ENCODE measurements at regions not wholly inside any gene's neighbourhood (a gene's known extent, or its start where the extent isn't known, plus 50 kb on each side); places are given as distances from the start of the nearest gene placed in this dataset.

- TF ChIP-seq CTCF (conservative IDR thresholded peaks at IDR 0.05; ENCODE audit: low read length) (no peak), EZH2phosphoT487 (IDR thresholded peaks at IDR 0.05; ENCODE audit: borderline replicate concordance, low read depth, low read length) (no peak)
These were observed 181.3 kb upstream of the SPAG17 start for GRCh38 chr1:118366286-118366685.

Data from OCI-LY7 (cell line).